ENCODE measurements at regions not wholly inside any gene's neighbourhood (a gene's known extent, or its start where the extent isn't known, plus 50 kb on each side); places are given as distances from the start of the nearest gene placed in this dataset.
"Not testable (repeated sequence)": the region's sequence is repeated elsewhere in the genome, so short reads cannot be mapped to it uniquely, and the experiment has no call there.

DNA sequence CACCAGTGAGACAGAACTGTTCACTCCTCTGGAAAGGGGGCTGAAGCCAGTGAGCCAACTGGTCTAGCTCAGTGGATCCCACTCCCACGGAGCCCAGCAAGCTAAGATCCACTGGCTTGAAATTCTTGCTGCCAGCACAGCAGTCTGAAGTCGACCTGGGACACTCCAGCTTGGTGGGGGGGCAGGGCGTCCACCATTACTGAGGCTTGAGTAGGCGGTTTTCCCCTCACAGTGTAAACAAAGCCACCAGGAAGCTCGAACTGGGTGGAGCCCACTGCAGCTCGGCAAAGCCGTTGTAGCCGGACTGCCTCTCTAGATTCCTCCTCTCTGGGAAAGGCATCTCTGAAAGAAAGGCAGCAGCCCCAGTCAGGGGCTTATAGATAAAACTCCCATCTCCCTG, 52.3 kb upstream of the BBX start:
- not testable (repeated sequence) for DNase-seq

Measured in stimulated activated CD4-positive, alpha-beta T cell treated with anti-CD3 and anti-CD28 coated beads, Interleukin-4, amount 100 ng/mL, for 24 hours (primary cell).